Type B pancreatic cell (in vitro differentiated cells): ENCODE measurements at regions not wholly inside any gene's neighbourhood (a gene's known extent, or its start where the extent isn't known, plus 50 kb on each side); places are given as distances from the start of the nearest gene placed in this dataset.

Experiments
- DNase-seq: peaks from one replicate; pipeline ENCODE4 v3.0.0; 2021; ENCODE audit warnings: mixed read lengths; ENCODE audit not compliant: unreplicated experiment; ENCODE audit errors: extremely low spot score
- H3K27ac Mint-ChIP-seq: 2 replicates; pipeline ENCODE4 v1.8.0; 2021; ENCODE audit warnings: mild to moderate bottlenecking, mixed read lengths
- H3K27me3 Mint-ChIP-seq: 2 replicates; pipeline ENCODE4 v1.8.0; 2021; ENCODE audit warnings: mixed read lengths
- H3K36me3 Mint-ChIP-seq: 2 replicates; pipeline ENCODE4 v1.8.0; 2021; ENCODE audit warnings: mixed read lengths
- H3K4me1 Mint-ChIP-seq: one replicate; pipeline ENCODE4 v1.8.0; 2021; ENCODE audit warnings: mixed read lengths; ENCODE audit not compliant: unreplicated experiment
- H3K4me3 Mint-ChIP-seq: 2 replicates; pipeline ENCODE4 v1.8.0; 2021; ENCODE audit warnings: mild to moderate bottlenecking, mixed read lengths
- H3K9me3 Mint-ChIP-seq: 2 replicates; pipeline ENCODE4 v1.8.0; 2021; ENCODE audit warnings: mixed read lengths
- CTCF ChIP-seq: fragments of 200-600 bp; sonication (generic); conservative IDR thresholded peaks from 2 replicates; pipeline ENCODE4 v1.5.0; 2021; ENCODE audit warnings: antibody characterized with exemption, mild to moderate bottlenecking

- TF ChIP-seq CTCF: no peak
- H3K4me3 Mint-ChIP-seq: no peak overlapping the region
- DNase-seq: no peak
These were observed 1162.5 kb upstream of the PRMT6 start for GRCh38 chr1:105894006-105894405.

GRCh38 chr1:105909811-105910210, 1146.7 kb upstream of the PRMT6 start:
- Mint-ChIP-seq H3K4me3 (no peak overlapping the region), H3K27me3 (no peaks in the 10 kb centered on the region), H3K36me3 (no peaks in the 10 kb centered on the region), H3K27ac (no peak overlapping the region), H3K4me1 (no peaks in the 10 kb centered on the region), H3K9me3 (no peaks in the 10 kb centered on the region)
- no peak for TF ChIP-seq CTCF
- no peak for DNase-seq

More at GRCh38 chr1:105894006-105894405, 1162.5 kb upstream of the PRMT6 start:
- Mint-ChIP-seq H3K27ac (no peak overlapping the region), H3K36me3 (no peaks in the 10 kb centered on the region), H3K4me1 (no peaks in the 10 kb centered on the region), H3K27me3 (no peaks in the 10 kb centered on the region), H3K9me3 (peaks cover 10% of the 10 kb centered on the region)

- Mint-ChIP-seq H3K4me1 (no peaks in the 10 kb centered on the region), H3K36me3 (no peaks in the 10 kb centered on the region), H3K9me3 (no peaks in the 10 kb centered on the region), H3K27ac (no peak overlapping the region), H3K27me3 (no peaks in the 10 kb centered on the region), H3K4me3 (no peak overlapping the region)
- no peak for TF ChIP-seq CTCF
- DNase-seq: no peak
These were observed 1142.1 kb upstream of the PRMT6 start for GRCh38 chr1:105914403-105914802.

GRCh38 chr1:105934806-105935205, 1121.7 kb upstream of the PRMT6 start:
- Mint-ChIP-seq H3K27ac (no peak overlapping the region), H3K36me3 (no peaks in the 10 kb centered on the region), H3K9me3 (peaks cover 3% of the 10 kb centered on the region), H3K27me3 (no peaks in the 10 kb centered on the region), H3K4me3 (no peak overlapping the region), H3K4me1 (no peaks in the 10 kb centered on the region)
- DNase-seq: no peak
- no peak for TF ChIP-seq CTCF

GRCh38 chr1:105964879-105965278, 1091.6 kb upstream of the PRMT6 start:
- Mint-ChIP-seq H3K27me3 (no peaks in the 10 kb centered on the region), H3K36me3 (no peaks in the 10 kb centered on the region), H3K4me3 (no peak overlapping the region), H3K4me1 (no peaks in the 10 kb centered on the region), H3K9me3 (no peaks in the 10 kb centered on the region), H3K27ac (no peak overlapping the region)
- DNase-seq: no peak
- no peak for TF ChIP-seq CTCF

- DNase-seq: no peak
- Mint-ChIP-seq H3K4me1 (no peaks in the 10 kb centered on the region), H3K9me3 (no peaks in the 10 kb centered on the region), H3K4me3 (no peak overlapping the region), H3K27ac (no peak overlapping the region), H3K27me3 (no peaks in the 10 kb centered on the region), H3K36me3 (no peaks in the 10 kb centered on the region)
- TF ChIP-seq CTCF: no peak
These were observed 1059.0 kb upstream of the PRMT6 start for GRCh38 chr1:105997516-105997915.
